Spleen (tissue), 11 donors: ENCODE measurements at regions not wholly inside any gene's neighbourhood (a gene's known extent, or its start where the extent isn't known, plus 50 kb on each side); places are given as distances from the start of the nearest gene placed in this dataset.

Experiments
- DNase-seq: peaks from one replicate; pipeline ENCODE4 v3.0.0-alpha.2; 2020
- H3K27ac ChIP-seq, 8 donors: fragments of 200-600 bp; sonication (generic) in 7 of 8; 1 replicate in 4 of 8; 2 replicates in 4 of 8; pipeline versions ENCODE4 v1.5.0 to v1.8.0; 2016 to 2021; ENCODE audit warnings: inconsistent platforms in 4 of 8, mild to moderate bottlenecking in 4 of 8, moderate library complexity in 1 of 8
- H3K27me3 ChIP-seq, 7 donors: fragments of 200-600 bp; sonication (generic) in 6 of 7; replicated peaks in 1 of 7; 1 replicate in 4 of 7; 2 replicates in 3 of 7; pipeline versions ENCODE4 v1.5.0 to v1.8.0; 2016 to 2021; ENCODE audit warnings: inconsistent platforms in 3 of 7, mild to moderate bottlenecking in 1 of 7
- H3K36me3 ChIP-seq, 6 donors: fragments of 200-600 bp; sonication (generic) in 5 of 6; 1 replicate in 4 of 6; 2 replicates in 2 of 6; pipeline versions ENCODE4 v1.5.0 to v1.8.0; 2016 to 2021; ENCODE audit warnings: inconsistent platforms in 2 of 6
- H3K4me1 ChIP-seq, 6 donors: fragments of 200-600 bp; sonication (generic) in 5 of 6; 1 replicate in 3 of 6; 2 replicates in 3 of 6; pipeline versions ENCODE4 v1.5.0 to v1.8.0; 2016 to 2021; ENCODE audit warnings: inconsistent platforms in 3 of 6
- H3K4me3 ChIP-seq, 8 donors: fragments of 200-600 bp; sonication (generic) in 7 of 8; 1 replicate in 4 of 8; 2 replicates in 4 of 8; pipeline versions ENCODE4 v1.5.0 to v1.8.0; 2016 to 2021; ENCODE audit warnings: inconsistent platforms in 4 of 8, mild to moderate bottlenecking in 4 of 8, moderate library complexity in 2 of 8
- H3K9me3 ChIP-seq, 8 donors: fragments of 200-600 bp; sonication (generic) in 7 of 8; 1 replicate in 4 of 8; 2 replicates in 4 of 8; pipeline versions ENCODE4 v1.5.0 to v1.8.0; 2016 to 2021; ENCODE audit warnings: inconsistent platforms in 4 of 8
- CTCF ChIP-seq, 11 experiments: fragments of 200-600 bp in 7 of 11; fragments of 450-650 bp in 4 of 11; sonication (generic) in 4 of 11; IDR thresholded peaks in 8 of 11; conservative IDR thresholded peaks in 3 of 11; 1 replicate in 7 of 11; 2 replicates in 4 of 11; pipeline versions ENCODE4 v1.4.0 to v1.8.0; 2016 to 2021; ENCODE audit warnings: antibody characterized with exemption in 11 of 11, inconsistent platforms in 4 of 11, mild to moderate bottlenecking in 1 of 11
- POLR2A ChIP-seq, 3 donors: fragments of 450-650 bp; IDR thresholded peaks; one replicate each; pipeline ENCODE4 v1.5.1; 2017; ENCODE audit warnings: antibody characterized with exemption in 3 of 3, mild to moderate bottlenecking in 1 of 3
- POLR2AphosphoS5 ChIP-seq, 3 donors: sonication (generic); formaldehyde crosslinking; IDR thresholded peaks; one replicate each; pipeline ENCODE4 v1.5.1; 2017; ENCODE audit warnings: antibody characterized with exemption in 3 of 3
- WGBS, 5 donors: extraction: QIAGEN DNeasy Blood & Tissue Kit in 3 of 5; methylation state at CpG; one replicate each; pipeline versions ENCODE4 v1.1.5 to v1.1.7; 2013 to 2018; 5-methylcytosine and 5-hydroxymethylcytosine counted together
- intact Hi-C: fragments of 100-400 bp; cut with DNase I; formaldehyde crosslinking; loops from one replicate; pipeline ENCODE4 v1.15.0; 2023; ENCODE audit warnings: low total_unique reads
- donor health status: healthy with polysubstance abuse.
- donor health status: DM: no; HTN: no; CAD: no; lungs with moderate emphysema.
- donor health status: DM: no; HTN: no; CAD: no.
- donor health status: Bipolar disorder and iron deficiency.
- donor health status: healthy.
- donor health status: DM: no; HTN: no; CAD: no.
- donor health status: DM: yes; HTN: yes; CAD: no.

GRCh38 chr13:108095036-108095435, 120.3 kb downstream of the LIG4 start:
- no peaks in the 10 kb centered on the region for H3K36me3 ChIP-seq
- H3K27me3 ChIP-seq: no peaks in the 10 kb centered on the region
- intact Hi-C loops: no loop called here
- no peak overlapping the region for H3K4me3 ChIP-seq
- no peak for TF ChIP-seq POLR2AphosphoS5 (IDR thresholded peaks at IDR 0.05)
- TF ChIP-seq CTCF (IDR thresholded peaks at IDR 0.05 in 8 of 11, conservative IDR thresholded peaks at IDR 0.05 in 3 of 11): no peak
- TF ChIP-seq POLR2A (IDR thresholded peaks at IDR 0.05): no peak
- WGBS, 5 donors: 51 to 62% (median 58%) methylated on average over 2 of the region's 2 CpGs
- no peak for DNase-seq
- no peaks in the 10 kb centered on the region for H3K4me1 ChIP-seq
- H3K27ac ChIP-seq: no peak overlapping the region
- no peaks in the 10 kb centered on the region for H3K9me3 ChIP-seq

DNA sequence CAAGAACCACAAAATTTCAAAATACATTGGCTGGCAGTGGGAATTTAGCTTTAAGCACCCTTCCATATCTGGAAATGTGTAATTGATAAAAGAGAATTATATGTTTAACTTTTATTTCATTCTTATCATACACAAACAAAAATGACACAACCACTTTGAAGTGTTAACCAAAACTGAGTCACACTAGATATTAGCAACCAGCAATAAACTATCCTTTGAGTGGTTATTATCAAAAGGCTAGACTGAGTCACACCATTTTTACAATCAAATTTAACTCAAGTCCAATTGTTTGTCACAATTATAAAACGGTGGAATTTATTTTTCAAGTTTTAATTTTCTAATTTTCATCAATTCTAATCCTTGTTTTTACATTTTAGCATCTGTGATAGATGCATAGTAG, 121.7 kb downstream of the LIG4 start:
- no peaks in the 10 kb centered on the region for H3K27me3 ChIP-seq
- H3K4me3 ChIP-seq: no peak overlapping the region
- H3K36me3 ChIP-seq: no peaks in the 10 kb centered on the region
- no peak for TF ChIP-seq CTCF (IDR thresholded peaks at IDR 0.05 in 8 of 11, conservative IDR thresholded peaks at IDR 0.05 in 3 of 11)
- no peak for TF ChIP-seq POLR2A (IDR thresholded peaks at IDR 0.05)
- no peak for TF ChIP-seq POLR2AphosphoS5 (IDR thresholded peaks at IDR 0.05)
- no peaks in the 10 kb centered on the region for H3K4me1 ChIP-seq
- no peak for DNase-seq
- 32 to 67% (median 39%) methylated on average over 1 of the region's 1 CpG for WGBS, 5 donors
- no peaks in the 10 kb centered on the region for H3K9me3 ChIP-seq
- H3K27ac ChIP-seq: no peak overlapping the region
- intact Hi-C loops: no loop called here

GRCh38 chr13:108087810-108088209, 127.5 kb downstream of the LIG4 start:
- DNase-seq: no peak
- Histone ChIP-seq H3K4me1 (no peaks in the 10 kb centered on the region), H3K36me3 (no peaks in the 10 kb centered on the region), H3K4me3 (no peak overlapping the region), H3K9me3 (no peaks in the 10 kb centered on the region), H3K27ac (no peak overlapping the region), H3K27me3 (no peaks in the 10 kb centered on the region)
- intact Hi-C loops: no loop called here
- no peak for TF ChIP-seq POLR2A (IDR thresholded peaks at IDR 0.05)
- no peak for TF ChIP-seq CTCF (IDR thresholded peaks at IDR 0.05 in 8 of 11, conservative IDR thresholded peaks at IDR 0.05 in 3 of 11)
- TF ChIP-seq POLR2AphosphoS5 (IDR thresholded peaks at IDR 0.05): no peak
- WGBS, 5 donors: 66 to 85% (median 74%) methylated on average over 3 of the region's 3 CpGs

- H3K27ac ChIP-seq: no peak overlapping the region
- WGBS, 5 donors: 51 to 69% (median 63%) methylated on average over 2 of the region's 2 CpGs
- H3K36me3 ChIP-seq: no peaks in the 10 kb centered on the region
- no peak for TF ChIP-seq POLR2A (IDR thresholded peaks at IDR 0.05)
- no peak for TF ChIP-seq CTCF (IDR thresholded peaks at IDR 0.05 in 8 of 11, conservative IDR thresholded peaks at IDR 0.05 in 3 of 11)
- no peak for TF ChIP-seq POLR2AphosphoS5 (IDR thresholded peaks at IDR 0.05)
- no peak for DNase-seq
- no peak overlapping the region for H3K4me3 ChIP-seq
- no peaks in the 10 kb centered on the region for H3K9me3 ChIP-seq
- intact Hi-C loops: no loop called here
- H3K4me1 ChIP-seq: no peaks in the 10 kb centered on the region
- no peaks in the 10 kb centered on the region for H3K27me3 ChIP-seq
Measured at GRCh38 chr13:108086678-108087077, 128.7 kb downstream of the LIG4 start.
